HG03045 (cell line): ENCODE measurements at regions not wholly inside any gene's neighbourhood (a gene's known extent, or its start where the extent isn't known, plus 50 kb on each side); places are given as distances from the start of the nearest gene placed in this dataset.
"Not testable (repeated sequence)": the region's sequence is repeated elsewhere in the genome, so short reads cannot be mapped to it uniquely, and the experiment has no call there.

Source experiments
- ATAC-seq: cut with Tn5 transposase; IDR thresholded peaks from one replicate; pipeline ENCODE4 v1.9.1; 2021; ENCODE audit warnings: mild to moderate bottlenecking, moderate library complexity; ENCODE audit not compliant: unreplicated experiment

DNA sequence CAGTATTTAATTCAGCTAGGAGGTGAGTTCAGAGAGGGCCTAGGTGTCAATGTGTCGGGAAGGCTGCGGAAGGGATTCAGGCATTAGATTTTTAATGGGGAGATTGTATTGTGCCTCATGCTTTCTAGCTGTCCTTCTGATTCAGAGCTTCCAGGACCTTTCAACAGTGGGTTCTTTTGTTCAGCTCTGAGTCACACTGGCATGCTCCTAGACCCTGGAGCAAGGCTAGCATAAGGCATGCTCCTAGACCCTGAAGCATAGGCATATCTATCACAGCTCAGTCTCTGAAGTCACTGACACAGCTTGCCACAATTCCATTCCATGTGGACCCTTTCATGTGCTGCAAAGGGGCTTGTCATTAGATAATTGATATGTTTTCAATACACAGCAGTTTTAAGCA, 396.9 kb downstream of the RAB38 start:
- no peak for ATAC-seq

DNA sequence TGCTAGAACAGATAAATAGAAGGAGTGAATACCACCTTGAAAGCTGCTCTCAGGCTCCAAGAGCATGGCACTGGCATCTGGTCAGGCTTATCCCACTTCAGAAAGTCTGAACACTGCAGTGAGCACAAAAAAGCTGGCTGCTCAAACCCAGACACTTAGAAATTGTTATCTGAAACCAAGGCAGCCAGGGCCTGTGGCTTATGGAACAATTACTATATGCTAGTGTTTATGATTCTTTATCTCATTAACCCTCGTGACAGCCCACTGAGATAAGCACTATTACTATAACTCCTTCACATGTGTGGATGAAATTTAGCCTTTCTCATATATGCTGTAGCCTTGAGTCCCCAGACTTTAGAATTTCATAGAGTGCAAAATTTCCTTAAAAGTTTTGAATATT, 400.2 kb downstream of the RAB38 start:
- no peak for ATAC-seq

DNA sequence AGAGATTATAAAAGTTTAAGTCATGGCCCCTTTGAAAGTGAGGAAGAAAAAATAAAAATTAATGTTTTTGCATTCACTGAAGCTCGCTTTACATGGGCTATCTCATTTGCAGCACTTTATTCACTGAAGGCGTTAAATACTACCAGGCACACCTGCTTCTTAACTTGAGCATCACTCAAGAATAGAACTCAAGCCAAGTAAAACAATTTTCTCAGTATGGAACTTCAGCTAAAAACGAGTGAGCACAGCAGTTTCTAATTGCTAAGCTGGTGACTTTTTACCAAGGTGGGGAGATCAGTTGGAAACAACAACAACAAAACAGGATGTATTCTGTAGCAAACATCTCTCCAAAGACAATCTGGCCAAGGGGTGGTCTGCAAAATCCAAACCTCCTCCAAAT, 405.6 kb downstream of the RAB38 start:
- ATAC-seq, result no peak

DNA sequence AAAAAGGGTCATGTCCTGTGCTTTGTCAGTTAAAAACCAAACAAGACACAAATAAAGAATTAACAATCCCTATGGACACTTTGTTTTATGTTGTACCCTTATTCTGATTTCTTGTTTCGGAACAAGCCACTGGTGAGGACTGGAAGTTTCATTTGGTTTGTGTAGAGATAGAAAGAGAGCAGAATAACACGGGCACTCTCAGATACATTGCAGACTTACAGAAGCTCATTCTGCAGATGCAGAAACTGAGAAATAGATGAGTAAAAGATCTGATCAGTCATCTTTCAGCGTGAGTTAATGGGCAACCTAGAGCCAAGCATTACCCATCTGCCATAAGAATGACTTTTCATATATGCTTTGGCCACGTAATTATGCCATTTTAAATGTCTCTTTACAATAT, 407.6 kb downstream of the RAB38 start:
- ATAC-seq, result no peak

DNA sequence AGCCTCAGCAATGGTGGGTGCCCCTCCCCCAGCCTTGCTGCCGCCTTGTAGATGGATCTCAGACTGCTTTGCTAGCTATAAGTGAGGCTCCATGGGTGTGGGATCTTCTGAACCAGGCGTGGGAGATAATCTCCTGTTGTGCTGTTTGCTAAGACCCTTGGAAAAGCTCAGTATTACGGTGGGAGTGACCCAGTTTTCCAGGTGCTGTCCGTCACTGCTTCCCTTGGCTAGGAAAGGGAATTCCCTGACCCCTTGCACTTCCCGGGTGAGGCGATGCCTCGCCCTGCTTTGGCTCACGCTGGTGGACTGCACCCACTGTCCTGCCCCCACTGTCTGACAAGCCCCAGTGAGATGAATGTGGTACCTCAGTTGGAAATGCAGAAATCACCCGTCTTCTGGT, 411.2 kb downstream of the RAB38 start:
- ATAC-seq, result not testable (repeated sequence)

DNA sequence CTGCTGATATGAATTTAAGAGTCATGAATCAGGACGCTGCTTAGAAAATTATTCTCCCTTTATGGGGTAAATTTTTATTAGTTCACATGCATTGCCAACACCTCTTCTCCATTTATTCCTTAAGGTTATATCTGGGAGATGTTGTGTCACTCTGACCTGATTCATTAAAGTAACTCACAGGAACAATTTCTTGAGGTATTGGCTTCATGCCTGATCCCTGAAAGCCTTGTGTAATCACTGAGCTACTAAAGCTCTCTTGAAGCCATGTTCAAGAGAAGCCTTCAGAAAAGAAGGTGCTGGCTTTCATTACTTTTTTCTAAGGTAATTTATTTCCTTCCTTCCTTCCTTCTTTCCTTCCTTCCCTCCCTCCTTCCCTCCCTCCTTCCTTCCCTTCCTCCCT, 420.6 kb downstream of the RAB38 start:
- ATAC-seq, result no peak

DNA sequence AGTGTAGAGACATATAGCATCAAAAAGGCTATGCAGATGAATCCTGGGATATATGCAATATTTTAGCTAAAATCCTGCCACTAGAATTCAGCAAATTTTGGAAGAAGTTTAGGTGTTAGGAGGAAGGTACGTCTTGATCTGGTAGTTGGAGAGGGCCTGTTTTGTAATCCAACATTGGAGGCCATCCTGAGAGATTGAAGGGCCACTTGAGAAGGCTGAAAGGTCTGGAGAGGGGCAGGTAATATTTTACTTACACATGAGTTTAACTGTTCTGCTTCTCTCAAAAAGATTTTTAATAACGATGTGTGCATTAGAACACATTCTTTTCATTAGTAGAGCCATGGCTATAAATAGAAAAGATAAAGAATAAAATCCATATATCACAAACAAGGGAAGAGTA, 422.1 kb downstream of the RAB38 start:
- no peak for ATAC-seq

DNA sequence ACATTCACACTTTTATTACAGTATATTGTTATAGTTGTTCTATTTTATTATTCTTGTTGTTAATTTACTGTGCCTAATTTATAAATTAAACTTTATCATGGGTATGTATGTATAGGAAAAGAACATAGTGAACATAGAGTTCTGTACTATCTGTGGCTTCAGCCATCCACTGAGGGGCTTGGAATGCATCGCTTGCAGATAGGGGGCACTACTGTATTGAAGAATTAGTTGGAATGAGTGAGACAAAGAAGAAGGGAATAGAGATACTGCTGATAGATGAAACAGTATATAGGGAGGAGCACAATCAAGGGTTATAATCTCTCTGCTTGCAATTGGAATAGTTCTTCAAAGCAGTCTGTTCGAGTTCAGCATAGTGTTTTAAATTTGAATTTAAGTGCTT, 432.2 kb downstream of the RAB38 start:
- ATAC-seq, result no peak

DNA sequence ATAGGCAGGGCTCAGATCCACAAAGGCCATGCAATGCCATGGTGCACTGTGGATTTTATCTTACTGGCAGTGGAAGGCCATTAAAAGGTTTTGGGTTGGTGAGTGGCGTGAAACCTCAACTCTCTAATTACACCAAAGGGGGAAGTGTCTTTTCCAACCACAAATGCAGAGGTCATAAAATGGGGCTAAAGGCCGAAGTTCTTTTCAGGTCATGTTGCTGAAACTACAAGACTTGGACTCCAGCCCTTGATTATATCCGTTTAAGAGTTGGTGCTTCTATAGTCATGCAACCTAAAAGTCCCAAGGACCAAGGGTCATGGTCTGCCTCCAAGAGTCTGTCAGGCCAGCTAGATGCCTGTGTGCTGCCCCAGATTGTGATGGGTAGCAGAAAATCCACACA, 434.3 kb downstream of the RAB38 start:
- no peak for ATAC-seq

DNA sequence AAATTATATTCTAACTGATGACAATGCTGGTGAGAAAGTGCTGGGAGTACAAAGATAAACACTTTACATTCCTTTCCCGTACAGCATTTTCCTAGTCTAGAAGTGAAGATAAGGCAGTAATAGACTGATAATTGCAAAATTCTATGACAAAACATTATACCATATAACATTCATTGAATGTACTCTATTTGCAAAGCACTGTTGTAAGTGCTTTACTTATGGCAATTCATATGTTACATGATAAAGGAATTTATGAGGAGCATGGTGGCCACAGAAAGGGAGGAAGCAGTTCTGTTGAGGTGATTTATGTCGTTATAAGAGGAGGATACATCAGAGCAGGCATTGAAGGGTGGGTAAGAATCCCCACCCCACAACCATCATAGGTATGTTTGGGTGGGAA, 434.8 kb downstream of the RAB38 start:
- no peak for ATAC-seq

DNA sequence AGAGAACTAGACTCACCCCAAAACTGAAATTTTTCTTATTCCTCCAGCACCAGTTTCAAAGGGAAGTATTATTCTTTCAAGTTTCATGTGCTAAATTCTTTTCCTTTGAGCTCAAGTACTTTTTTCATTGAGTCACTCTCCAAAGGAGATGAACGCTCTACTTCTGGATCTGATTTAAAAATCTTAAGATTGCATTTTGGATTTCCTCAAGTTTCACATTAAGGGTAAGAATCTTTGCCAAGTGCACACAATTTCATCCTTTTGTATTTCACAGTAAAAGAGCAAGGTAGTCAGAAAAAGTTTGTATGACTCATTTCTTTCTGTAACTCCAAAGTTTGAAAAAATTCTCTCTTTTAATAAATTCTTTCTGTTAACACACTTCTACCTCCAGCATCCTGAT, 435.5 kb downstream of the RAB38 start:
- no peak for ATAC-seq

DNA sequence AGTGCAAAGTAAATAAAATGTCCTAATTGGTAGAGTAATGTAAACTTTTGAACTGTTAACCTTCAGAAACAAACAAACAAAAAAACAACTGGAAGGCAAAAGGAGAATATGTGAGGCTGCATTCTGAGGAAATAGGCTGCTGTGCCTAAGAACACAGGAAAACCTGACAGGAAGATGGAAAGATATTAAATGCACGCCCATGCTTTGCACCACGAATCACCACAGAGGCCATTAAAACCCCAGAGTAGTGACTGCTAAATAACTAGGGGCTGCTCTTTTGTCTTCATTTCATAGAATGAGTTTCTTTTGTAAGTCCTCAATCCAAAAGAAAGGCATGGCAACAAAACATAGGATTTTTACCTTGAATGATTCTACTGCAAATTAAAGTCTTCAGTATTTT, 436.0 kb downstream of the RAB38 start:
- no peak for ATAC-seq

DNA sequence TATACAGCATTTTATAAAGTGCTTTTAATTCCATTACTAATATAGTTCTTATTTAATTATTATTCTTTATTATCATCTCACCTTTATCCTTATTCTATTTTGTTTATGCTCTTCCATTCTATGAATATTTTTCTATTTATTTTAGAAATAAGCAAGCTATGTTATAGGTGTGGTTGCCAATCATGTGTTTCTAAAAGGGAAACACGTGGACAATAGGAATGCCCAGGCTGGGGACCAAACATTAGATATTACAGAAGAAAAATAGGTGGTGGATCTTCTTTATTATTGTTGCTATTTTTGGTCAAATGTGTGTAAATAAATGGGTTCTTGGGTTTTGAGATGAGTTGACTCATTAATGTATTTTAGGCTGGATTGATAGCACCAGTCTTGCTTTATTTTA, 438.3 kb downstream of the RAB38 start:
- ATAC-seq, result no peak

DNA sequence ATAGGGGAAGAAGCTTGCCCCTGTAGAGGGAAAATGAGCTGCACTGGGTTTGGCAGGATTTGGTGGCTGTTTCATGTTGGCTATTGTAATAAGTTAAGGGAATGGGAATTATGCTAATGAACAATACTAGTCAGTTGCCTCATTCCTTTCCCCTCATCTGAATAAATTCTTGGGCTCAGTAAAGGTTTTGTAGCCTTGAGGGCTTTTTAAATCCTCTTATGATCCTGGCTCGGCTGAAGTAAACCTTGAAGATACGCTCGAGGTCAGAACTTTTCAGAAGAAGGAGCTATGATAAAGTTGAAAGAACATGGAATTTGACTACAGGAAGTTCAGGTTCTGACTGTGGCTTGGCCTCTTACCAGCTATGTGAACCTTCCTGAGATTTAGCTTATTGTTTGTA, 448.7 kb downstream of the RAB38 start:
- no peak for ATAC-seq

DNA sequence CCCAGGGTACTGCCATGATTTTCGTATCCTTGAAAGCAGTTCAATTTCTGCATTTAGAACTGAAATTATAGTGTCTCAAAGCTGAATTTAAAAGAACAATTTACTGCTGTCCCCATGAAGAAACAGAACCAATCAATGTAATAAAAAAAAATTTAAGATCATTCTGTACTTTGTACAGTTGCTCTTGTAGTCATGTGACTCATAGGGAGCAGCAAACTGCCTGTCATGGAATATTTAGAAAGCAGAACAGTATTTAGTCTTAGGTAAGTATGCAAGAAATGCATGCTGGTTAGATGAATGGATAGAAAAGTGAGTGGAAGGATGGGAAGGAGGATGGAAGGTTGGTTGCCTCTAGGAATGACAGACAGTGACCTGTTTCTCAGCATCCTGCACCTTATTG, 450.9 kb downstream of the RAB38 start:
- no peak for ATAC-seq

DNA sequence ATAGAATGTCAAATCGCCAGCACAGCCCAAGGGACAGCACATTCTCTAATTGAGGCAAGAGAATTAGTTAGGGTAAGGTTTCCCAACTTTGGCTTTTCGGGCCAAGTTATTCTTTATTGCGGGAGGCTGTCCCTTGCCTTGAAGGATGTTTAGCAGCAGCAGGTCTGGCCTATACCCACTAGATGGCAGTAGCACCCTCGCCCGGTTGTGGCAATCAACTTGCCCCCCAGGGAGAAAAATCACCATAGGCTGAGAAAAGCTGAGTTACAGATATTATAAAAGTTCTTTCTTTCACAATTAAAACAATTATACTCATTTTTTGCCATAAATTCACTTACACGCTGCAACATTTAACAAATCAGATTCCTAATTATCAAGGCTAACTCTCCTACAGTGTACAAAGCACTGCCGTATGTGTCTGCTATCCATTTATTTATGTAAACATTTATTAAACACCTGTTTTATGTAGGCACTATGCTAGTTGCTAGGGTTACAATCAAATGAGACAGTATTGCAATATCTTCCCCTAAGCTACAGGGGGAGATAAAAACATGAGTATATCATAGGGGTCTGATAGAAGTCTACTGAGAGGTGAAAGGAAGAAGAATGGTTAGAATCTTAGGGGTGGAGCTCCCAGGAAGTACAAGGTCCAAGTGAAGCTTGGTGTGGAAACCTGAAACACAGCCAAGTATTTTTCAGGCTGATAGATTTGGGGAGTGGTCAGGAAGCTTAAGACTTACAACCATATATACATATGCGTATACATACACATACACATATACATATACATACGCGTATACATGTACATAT, 452.3 kb downstream of the RAB38 start:
- ATAC-seq, result no peak

DNA sequence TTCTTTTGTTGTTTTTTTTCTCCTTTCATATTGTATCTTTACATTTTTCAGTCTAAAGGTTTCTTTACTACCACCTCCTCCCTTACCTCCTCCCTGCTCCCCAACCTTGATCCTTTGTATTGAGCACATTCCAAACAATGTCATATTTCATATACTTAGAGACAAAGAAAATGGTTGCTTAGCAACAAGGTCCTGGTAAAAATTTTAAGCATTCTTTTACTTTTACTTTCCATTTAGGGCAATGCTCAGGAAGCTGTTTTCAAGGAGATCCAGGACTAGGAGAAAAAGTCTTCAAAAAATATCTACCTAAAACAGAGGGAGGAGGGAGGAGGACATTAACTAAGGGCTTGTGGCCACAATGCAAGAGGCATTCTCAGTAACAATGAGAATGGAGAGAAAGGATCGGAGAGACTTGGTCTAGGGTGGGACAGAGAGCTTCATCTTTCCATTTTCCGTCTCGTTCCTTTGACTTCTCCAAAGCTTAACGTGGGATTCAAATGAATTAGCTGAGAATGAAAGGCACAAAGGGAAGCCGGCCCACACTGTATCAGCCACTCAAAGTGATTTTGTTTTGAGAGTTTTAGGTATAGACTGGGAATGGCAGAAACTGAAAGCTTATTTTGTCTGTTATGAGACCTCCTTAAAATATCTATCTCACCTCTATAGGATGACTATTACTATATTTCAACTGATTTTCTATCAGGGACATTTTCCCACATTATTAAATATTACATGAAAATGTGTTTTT, 455.7 kb downstream of the RAB38 start:
- ATAC-seq, result no peak

DNA sequence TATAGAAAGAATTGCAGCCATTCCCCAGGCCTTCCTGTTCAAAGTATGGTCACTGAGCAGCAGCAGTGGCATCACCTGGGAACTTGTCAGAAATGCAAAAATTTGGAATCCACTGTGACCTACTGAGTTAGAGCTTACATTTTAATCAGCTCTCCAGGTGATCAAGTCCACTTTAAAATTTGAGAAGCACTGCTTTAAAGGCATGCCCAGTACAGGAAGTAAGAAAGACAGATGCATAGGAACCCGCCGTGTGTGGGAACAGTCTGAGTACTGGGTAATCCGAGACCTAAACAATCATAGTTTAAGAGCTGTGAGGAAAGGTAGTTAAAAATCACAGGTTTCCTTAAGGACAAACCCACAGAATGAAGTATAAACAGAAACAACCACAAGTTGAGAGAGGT, 462.4 kb downstream of the RAB38 start:
- ATAC-seq, result no peak

DNA sequence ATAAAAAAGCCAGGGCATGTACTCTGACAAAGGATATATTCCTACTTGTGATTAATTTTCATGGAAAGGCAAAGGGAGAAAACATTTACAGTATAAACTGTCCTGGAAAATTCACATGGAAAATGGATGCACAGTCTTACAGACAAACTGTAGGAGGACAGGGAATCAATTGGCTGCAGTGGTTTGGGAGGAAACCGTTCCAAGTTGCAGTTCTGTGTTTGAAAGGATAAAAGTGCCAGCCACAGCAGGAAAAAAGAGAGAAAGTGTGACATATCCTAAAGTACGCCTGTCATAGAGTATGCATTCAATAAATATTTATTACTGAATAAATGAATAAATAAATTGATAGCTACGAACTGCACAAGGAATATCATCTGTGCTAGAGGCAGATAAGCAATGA, 462.9 kb downstream of the RAB38 start:
- ATAC-seq, result no peak

DNA sequence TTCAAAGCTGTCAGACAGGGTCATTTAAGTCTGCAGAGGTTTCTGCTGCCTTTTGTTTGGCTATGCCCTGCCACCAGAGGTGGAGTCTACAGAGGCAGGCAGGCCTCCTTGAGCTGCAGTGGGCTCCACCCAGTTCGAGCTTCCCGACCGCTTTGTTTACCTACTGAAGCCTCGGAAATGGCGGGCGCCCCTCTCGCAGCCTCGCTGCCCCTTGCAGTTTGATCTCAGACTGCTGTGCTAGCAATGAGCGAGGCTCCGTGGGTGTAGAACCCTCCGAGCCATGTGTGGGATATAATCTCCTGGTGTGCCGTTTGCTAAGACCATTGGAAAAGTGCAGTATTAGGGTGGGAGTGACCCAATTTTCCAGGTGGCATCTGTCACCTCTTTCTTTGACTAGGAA, 471.7 kb downstream of the RAB38 start:
- not testable (repeated sequence) for ATAC-seq

DNA sequence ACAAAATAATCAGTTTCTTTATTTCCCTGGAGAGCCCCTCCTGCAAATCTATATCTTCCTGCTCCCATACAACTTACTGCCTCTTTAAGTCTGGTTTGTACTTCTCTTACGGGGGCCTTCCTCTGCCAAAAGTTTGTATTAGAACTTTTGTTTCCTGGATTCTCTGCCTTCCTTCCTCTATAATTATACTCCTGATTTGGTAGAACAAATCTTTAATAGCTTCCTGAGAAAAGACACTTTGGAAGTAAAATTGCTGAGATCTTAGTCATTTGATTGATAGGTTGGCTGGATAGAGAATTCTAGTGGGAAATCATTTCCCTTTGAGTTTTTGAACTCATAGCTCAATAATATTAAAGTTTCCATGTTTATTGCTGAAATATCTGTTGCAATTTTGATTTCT, 499.2 kb downstream of the RAB38 start:
- no peak for ATAC-seq

DNA sequence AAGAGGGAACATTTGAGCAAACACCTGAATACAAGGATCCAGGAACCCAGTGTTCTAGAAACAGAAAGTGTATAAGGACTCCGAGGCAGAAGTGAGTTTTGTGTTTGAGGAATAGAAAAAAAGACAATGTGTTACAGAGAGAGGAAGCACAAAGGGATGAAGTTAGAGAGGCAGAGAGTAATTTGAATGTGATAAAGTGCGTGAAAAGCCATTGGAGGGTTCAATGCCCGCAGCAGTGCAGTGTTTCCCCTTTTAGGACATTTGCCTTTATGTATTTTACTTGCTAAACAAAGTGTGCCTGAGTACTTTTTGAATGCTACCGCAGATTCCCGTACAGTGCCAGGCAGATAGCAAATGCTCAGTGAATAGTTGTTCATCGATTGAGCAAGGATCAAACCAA, 508.5 kb downstream of the RAB38 start:
- no peak for ATAC-seq

DNA sequence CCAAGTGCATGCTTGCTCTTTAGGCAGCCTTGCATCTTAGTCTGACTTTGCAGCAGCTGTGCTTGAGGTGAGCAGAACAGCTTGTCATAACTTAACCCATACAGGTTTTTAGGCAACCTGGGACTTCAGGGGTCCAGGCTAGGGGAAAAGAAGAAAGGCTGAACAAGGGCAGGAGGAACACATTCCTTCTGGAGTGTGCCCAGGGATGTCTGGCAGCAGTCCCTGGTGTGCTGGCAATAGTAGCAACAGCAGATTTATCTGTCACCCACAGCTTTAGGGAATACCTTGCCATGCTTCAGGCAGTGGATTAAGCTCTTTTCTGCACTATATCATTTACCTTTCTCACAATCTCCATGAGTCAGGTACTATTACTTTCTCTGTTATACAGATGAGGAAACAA, 513.0 kb downstream of the RAB38 start:
- ATAC-seq, result no peak
